ENCODE measurements at regions not wholly inside any gene's neighbourhood (a gene's known extent, or its start where the extent isn't known, plus 50 kb on each side); places are given as distances from the start of the nearest gene placed in this dataset.

DNA sequence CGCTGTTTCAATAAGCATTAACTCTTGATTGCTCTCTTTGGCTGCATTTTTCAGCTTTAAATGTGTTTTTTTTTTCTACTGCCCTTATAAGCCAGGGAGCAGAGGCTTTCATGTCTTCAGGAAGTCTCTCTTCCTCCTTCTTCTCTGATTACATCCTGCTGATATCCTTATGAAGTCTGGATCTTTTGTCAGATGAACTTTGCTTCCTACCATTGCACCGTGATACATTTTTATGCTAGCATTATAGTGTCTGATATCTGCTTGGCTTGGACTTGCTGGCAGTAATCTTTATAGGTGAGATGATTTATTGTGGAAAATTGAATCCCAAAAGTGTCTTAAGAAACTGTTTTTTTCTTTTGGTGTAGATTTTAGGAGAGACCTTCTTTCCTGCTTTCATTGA lies 160.4 kb upstream of the CFAP20DC start:
- in situ Hi-C loops (cut with MboI) (loop anchor here (5.0 kb wide), 2 partner anchors 362 to 652 kb away; no protein-coding TSS in a partner anchor), intact Hi-C loops (cut with micrococcal nuclease; ENCODE audit: unreplicated experiment) (loop anchor here (2.0 to 5.0 kb wide), 2 partner anchors 177 to 215 kb away; no protein-coding TSS in a partner anchor)
- Histone ChIP-seq H3K9ac (ENCODE audit: control insufficient read depth, insufficient read depth, low read length) (no peak overlapping the region), H3K9me3 (replicated peaks; ENCODE audit: control insufficient read depth, insufficient read depth, low read length) (no peaks in the 10 kb centered on the region), H3K27ac (ENCODE audit: control insufficient read depth, insufficient read depth) (no peak overlapping the region), H2AFZ (ENCODE audit: control insufficient read depth, low read depth, low read length) (no peak overlapping the region), H3K4me2 (ENCODE audit: control insufficient read depth, insufficient read depth) (no peak overlapping the region), H3K27me3 (replicated peaks in 1 of 2; ENCODE audit: control insufficient read depth in 2 of 2, insufficient read depth in 2 of 2, low read length in 1 of 2) (no peaks in the 10 kb centered on the region), H3K36me3 (ENCODE audit: control insufficient read depth in 2 of 2, insufficient read depth in 2 of 2, low read length in 1 of 2) (no peaks in the 10 kb centered on the region), H4K20me1 (ENCODE audit: control insufficient read depth, insufficient read depth) (no peaks in the 10 kb centered on the region), H3K4me3 (no peak overlapping the region), H3K4me1 (ENCODE audit: control insufficient read depth, insufficient read depth, low read length) (no peaks in the 10 kb centered on the region), H3K79me2 (ENCODE audit: control insufficient read depth, insufficient read depth, low read length) (no peaks in the 10 kb centered on the region)
- POLR2A ChIA-PET = no interaction called here
- SMC1A ChIA-PET (ENCODE audit: uncharacterized antibody, unreplicated experiment) = interaction anchor here (0.9 to 4.6 kb wide), 7 partner anchors 25 to 647 kb away, joined by 3 to 33 read pairs (median 5); no protein-coding TSS in a partner anchor
- BruUV-seq (replicated peaks) = no TSS peak
- ATAC-seq = no peak
- RAD21 ChIA-PET (ENCODE audit: unreplicated experiment) = interaction anchor here (1.0 to 3.0 kb wide), 3 partner anchors 365 to 646 kb away, joined by 3 to 18 read pairs (median 4); no protein-coding TSS in a partner anchor
- FAIRE-seq = no peak
- TF ChIP-seq IKZF2 (IDR thresholded peaks at IDR 0.05) (no peak), CBFB (IDR thresholded peaks at IDR 0.05; ENCODE audit: low read depth) (no peak), POLR2AphosphoS2 (IDR thresholded peaks at IDR 0.05; ENCODE audit: low read depth, low read length) (no peak), RUNX3 (IDR thresholded peaks at IDR 0.05; ENCODE audit: low read length) (no peak), BHLHE40 (IDR thresholded peaks at IDR 0.05; ENCODE audit: borderline replicate concordance in 1 of 2, low read depth in 2 of 2, low read length in 1 of 2) (no peak), BMI1 (IDR thresholded peaks at IDR 0.05; ENCODE audit: borderline replicate concordance) (no peak), HCFC1 (IDR thresholded peaks at IDR 0.05; ENCODE audit: low read length) (no peak), NFXL1 (IDR thresholded peaks at IDR 0.05; ENCODE audit: borderline replicate concordance) (no peak)
- TF ChIP-seq, protein P1, sequence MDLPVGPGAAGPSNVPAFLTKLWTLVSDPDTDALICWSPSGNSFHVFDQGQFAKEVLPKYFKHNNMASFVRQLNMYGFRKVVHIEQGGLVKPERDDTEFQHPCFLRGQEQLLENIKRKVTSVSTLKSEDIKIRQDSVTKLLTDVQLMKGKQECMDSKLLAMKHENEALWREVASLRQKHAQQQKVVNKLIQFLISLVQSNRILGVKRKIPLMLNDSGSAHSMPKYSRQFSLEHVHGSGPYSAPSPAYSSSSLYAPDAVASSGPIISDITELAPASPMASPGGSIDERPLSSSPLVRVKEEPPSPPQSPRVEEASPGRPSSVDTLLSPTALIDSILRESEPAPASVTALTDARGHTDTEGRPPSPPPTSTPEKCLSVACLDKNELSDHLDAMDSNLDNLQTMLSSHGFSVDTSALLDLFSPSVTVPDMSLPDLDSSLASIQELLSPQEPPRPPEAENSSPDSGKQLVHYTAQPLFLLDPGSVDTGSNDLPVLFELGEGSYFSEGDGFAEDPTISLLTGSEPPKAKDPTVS (IDR thresholded peaks at IDR 0.05; ENCODE audit: low read depth, low read length) = no peak
- TF ChIP-seq, protein P2, sequence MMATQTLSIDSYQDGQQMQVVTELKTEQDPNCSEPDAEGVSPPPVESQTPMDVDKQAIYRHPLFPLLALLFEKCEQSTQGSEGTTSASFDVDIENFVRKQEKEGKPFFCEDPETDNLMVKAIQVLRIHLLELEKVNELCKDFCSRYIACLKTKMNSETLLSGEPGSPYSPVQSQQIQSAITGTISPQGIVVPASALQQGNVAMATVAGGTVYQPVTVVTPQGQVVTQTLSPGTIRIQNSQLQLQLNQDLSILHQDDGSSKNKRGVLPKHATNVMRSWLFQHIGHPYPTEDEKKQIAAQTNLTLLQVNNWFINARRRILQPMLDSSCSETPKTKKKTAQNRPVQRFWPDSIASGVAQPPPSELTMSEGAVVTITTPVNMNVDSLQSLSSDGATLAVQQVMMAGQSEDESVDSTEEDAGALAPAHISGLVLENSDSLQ (IDR thresholded peaks at IDR 0.05) = no peak
- TF ChIP-seq, protein P3, sequence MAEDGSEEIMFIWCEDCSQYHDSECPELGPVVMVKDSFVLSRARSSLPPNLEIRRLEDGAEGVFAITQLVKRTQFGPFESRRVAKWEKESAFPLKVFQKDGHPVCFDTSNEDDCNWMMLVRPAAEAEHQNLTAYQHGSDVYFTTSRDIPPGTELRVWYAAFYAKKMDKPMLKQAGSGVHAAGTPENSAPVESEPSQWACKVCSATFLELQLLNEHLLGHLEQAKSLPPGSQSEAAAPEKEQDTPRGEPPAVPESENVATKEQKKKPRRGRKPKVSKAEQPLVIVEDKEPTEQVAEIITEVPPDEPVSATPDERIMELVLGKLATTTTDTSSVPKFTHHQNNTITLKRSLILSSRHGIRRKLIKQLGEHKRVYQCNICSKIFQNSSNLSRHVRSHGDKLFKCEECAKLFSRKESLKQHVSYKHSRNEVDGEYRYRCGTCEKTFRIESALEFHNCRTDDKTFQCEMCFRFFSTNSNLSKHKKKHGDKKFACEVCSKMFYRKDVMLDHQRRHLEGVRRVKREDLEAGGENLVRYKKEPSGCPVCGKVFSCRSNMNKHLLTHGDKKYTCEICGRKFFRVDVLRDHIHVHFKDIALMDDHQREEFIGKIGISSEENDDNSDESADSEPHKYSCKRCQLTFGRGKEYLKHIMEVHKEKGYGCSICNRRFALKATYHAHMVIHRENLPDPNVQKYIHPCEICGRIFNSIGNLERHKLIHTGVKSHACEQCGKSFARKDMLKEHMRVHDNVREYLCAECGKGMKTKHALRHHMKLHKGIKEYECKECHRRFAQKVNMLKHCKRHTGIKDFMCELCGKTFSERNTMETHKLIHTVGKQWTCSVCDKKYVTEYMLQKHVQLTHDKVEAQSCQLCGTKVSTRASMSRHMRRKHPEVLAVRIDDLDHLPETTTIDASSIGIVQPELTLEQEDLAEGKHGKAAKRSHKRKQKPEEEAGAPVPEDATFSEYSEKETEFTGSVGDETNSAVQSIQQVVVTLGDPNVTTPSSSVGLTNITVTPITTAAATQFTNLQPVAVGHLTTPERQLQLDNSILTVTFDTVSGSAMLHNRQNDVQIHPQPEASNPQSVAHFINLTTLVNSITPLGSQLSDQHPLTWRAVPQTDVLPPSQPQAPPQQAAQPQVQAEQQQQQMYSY (CRISPR knock-in tag; IDR thresholded peaks at IDR 0.05) = no peak
- WGBS (ENCODE audit: insufficient coverage, insufficient replicate concordance, low lambda C conversion rate, missing lambda C conversion rate) = 73% methylated on average over 2 of the region's 2 CpGs
- DNase-seq (ENCODE audit: low read depth, low spot score) = no peak
- CTCF ChIA-PET = interaction anchor here (0.7 to 6.4 kb wide), 5 partner anchors 21 to 649 kb away, joined by 3 to 75 read pairs (median 14); no protein-coding TSS in a partner anchor
